GM23248 (cell line): ENCODE measurements at regions not wholly inside any gene's neighbourhood (a gene's known extent, or its start where the extent isn't known, plus 50 kb on each side); places are given as distances from the start of the nearest gene placed in this dataset.

ENCODE experiments used
- DNase-seq: peaks from one replicate; pipeline ENCODE4 v3.0.0-alpha.2; 2015
- H2AFZ ChIP-seq: fragments of 200-600 bp; sonication (generic); 2 replicates; pipeline ENCODE4 v1.6.1; 2016; ENCODE audit warnings: antibody characterized with exemption
- H3F3A ChIP-seq: fragments of 200-600 bp; sonication (generic); 2 replicates; pipeline ENCODE4 v1.6.1; 2016; ENCODE audit warnings: mild to moderate bottlenecking, antibody characterized with exemption, mixed run types; ENCODE audit not compliant: insufficient read depth
- H3K27ac ChIP-seq: fragments of 200-600 bp; sonication (generic); 2 replicates; pipeline ENCODE4 v1.5.1; 2016; ENCODE audit warnings: mild to moderate bottlenecking
- H3K27me3 ChIP-seq: fragments of 200-600 bp; sonication (generic); replicated peaks from 2 replicates; pipeline ENCODE4 v1.6.1; 2016; ENCODE audit warnings: mild to moderate bottlenecking; ENCODE audit not compliant: insufficient read depth
- H3K36me3 ChIP-seq: fragments of 200-600 bp; sonication (generic); 2 replicates; pipeline ENCODE4 v1.6.1; 2016; ENCODE audit warnings: low read depth, mild to moderate bottlenecking
- H3K4me1 ChIP-seq: fragments of 200-600 bp; sonication (generic); 2 replicates; pipeline ENCODE4 v1.6.1; 2016; ENCODE audit warnings: mild to moderate bottlenecking; ENCODE audit not compliant: insufficient read depth
- H3K4me2 ChIP-seq: fragments of 200-600 bp; sonication (generic); one replicate; pipeline ENCODE4 v1.6.1; 2016; ENCODE audit warnings: mild to moderate bottlenecking; ENCODE audit not compliant: unreplicated experiment
- H3K4me3 ChIP-seq: fragments of 200-600 bp; sonication (generic); 2 replicates; pipeline ENCODE4 v1.5.1; 2016; ENCODE audit warnings: mild to moderate bottlenecking
- H3K79me2 ChIP-seq: fragments of 200-600 bp; sonication (generic); 2 replicates; pipeline ENCODE4 v1.6.1; 2016; ENCODE audit warnings: mild to moderate bottlenecking; ENCODE audit not compliant: insufficient read depth
- H3K9ac ChIP-seq: fragments of 200-600 bp; sonication (generic); 2 replicates; pipeline ENCODE4 v1.6.1; 2016; ENCODE audit warnings: mild to moderate bottlenecking
- H3K9me2 ChIP-seq: fragments of 200-600 bp; sonication (generic); 2 replicates; pipeline ENCODE4 v1.6.1; 2016; ENCODE audit warnings: mixed run types, mild to moderate bottlenecking, moderate library complexity; ENCODE audit not compliant: insufficient read depth
- H3K9me3 ChIP-seq: fragments of 200-600 bp; sonication (generic); one replicate; pipeline ENCODE4 v1.6.1; 2017; ENCODE audit warnings: low read depth
- H4K20me1 ChIP-seq: fragments of 200-600 bp; sonication (generic); 2 replicates; pipeline ENCODE4 v1.6.0; 2016; ENCODE audit not compliant: insufficient read depth
- EZH2 ChIP-seq: fragments of 200-600 bp; sonication (generic); IDR thresholded peaks from 2 replicates; pipeline ENCODE4 v1.6.1; 2018; ENCODE audit warnings: antibody characterized with exemption, mild to moderate bottlenecking; ENCODE audit not compliant: insufficient read depth, poor library complexity, severe bottlenecking
- EZH2phosphoT487 ChIP-seq: fragments of 200-600 bp; sonication (generic); IDR thresholded peaks from 2 replicates; pipeline ENCODE4 v1.6.1; 2018; ENCODE audit warnings: antibody characterized with exemption, moderate library complexity, mild to moderate bottlenecking, low read depth; ENCODE audit not compliant: insufficient read depth
- WGBS, 2 experiments: methylation state at CpG; one replicate each; pipeline ENCODE4 v1.1.6; 2015 to 2017; ENCODE audit warnings: low lambda C conversion rate in 2 of 2, low coverage in 1 of 2; ENCODE audit errors: missing lambda C conversion rate in 2 of 2; 5-methylcytosine and 5-hydroxymethylcytosine counted together
- in situ Hi-C: fragments of 300-500 bp; cut with MboI; formaldehyde crosslinking; loops from 2 replicates; pipeline ENCODE4 v1.15.0; 2020

GRCh38 chr3:55406696-55407425, 80.2 kb downstream of the WNT5A start:
- no peak overlapping the region for H3K9ac ChIP-seq
- in situ Hi-C loops, result no loop called here
- H3K9me3 ChIP-seq, result no peaks in the 10 kb centered on the region
- peak overlapping the region; percentile 70 for H3K27ac ChIP-seq
- H3F3A ChIP-seq, result peaks cover 20% of the 10 kb centered on the region
- peak; percentile 72 for DNase-seq
- peaks cover 27% of the 10 kb centered on the region for H3K4me1 ChIP-seq
- H3K27me3 ChIP-seq, result no peaks in the 10 kb centered on the region
- peak overlapping the region; percentile 57 for H2AFZ ChIP-seq
- no peaks in the 10 kb centered on the region for H3K9me2 ChIP-seq
- 32 to 48% methylated on average over 2 of the region's 2 CpGs for WGBS, 2 experiments
- TF ChIP-seq EZH2 (no peak), EZH2phosphoT487 (no peak)
- H3K79me2 ChIP-seq, result no peaks in the 10 kb centered on the region
- no peak overlapping the region for H3K4me3 ChIP-seq
- no peaks in the 10 kb centered on the region for H4K20me1 ChIP-seq
- no peaks in the 10 kb centered on the region for H3K36me3 ChIP-seq
- H3K4me2 ChIP-seq, result no peak overlapping the region

- no peaks in the 10 kb centered on the region for H3K9me2 ChIP-seq
- no peak overlapping the region for H3K4me2 ChIP-seq
- peaks cover 20% of the 10 kb centered on the region for H3F3A ChIP-seq
- H3K4me3 ChIP-seq, result no peak overlapping the region
- H3K9ac ChIP-seq, result no peak overlapping the region
- peaks cover 21% of the 10 kb centered on the region for H3K4me1 ChIP-seq
- no peak overlapping the region for H3K27ac ChIP-seq
- H3K27me3 ChIP-seq, result no peaks in the 10 kb centered on the region
- no peaks in the 10 kb centered on the region for H3K79me2 ChIP-seq
- peak; percentile 34 for DNase-seq
- WGBS, 2 experiments, result 38 to 39% methylated on average over 8 of the region's 8 CpGs
- no peaks in the 10 kb centered on the region for H3K36me3 ChIP-seq
- in situ Hi-C loops, result no loop called here
- H3K9me3 ChIP-seq, result no peaks in the 10 kb centered on the region
- TF ChIP-seq EZH2, result no peak
- TF ChIP-seq EZH2phosphoT487, result no peak
- no peak overlapping the region for H2AFZ ChIP-seq
- H4K20me1 ChIP-seq, result no peaks in the 10 kb centered on the region
Observed at GRCh38 chr3:55405436-55405835, 81.7 kb downstream of the WNT5A start.

DNA sequence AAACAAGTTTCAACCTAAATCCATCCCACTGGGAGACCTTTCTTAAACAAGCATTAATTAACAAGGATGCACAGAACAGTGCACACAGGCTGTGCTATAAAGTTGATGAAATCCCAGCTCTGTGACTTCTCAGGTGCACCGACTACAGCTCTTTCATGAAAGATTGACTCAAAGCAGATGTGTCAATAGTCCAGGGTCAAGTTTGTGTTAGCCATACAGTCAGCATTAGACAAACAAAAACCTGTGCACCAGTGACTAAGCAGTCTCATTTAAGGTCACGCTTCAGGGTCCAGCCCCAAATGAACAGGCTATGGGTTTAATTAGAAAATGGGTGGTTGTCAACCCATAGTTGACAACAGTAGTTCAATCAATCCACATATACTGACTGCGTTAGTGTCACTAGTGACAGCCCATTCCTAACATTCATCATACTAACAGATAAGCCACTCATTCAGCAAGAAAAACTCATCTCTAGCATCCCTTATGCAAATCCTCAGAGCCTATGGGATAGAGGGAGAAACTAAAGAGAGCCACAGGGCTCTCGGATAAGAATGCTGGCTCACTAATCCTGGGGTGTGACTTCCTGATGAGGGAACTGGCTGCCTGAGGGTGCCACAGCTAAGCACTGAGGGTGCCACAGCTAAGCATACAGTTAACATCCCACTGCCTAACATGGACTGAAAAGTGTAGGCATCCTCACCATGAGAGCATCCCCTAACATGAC, 84.1 kb downstream of the WNT5A start:
- no peaks in the 10 kb centered on the region for H3K9me2 ChIP-seq
- WGBS, 2 experiments, result 66 to 73% methylated on average over 4 of the region's 4 CpGs
- H3K9me3 ChIP-seq, result no peaks in the 10 kb centered on the region
- H3K36me3 ChIP-seq, result no peaks in the 10 kb centered on the region
- H2AFZ ChIP-seq, result no peak overlapping the region
- in situ Hi-C loops, result no loop called here
- peaks cover 16% of the 10 kb centered on the region for H3K4me1 ChIP-seq
- H3F3A ChIP-seq, result peaks cover 20% of the 10 kb centered on the region
- H3K79me2 ChIP-seq, result no peaks in the 10 kb centered on the region
- H3K27me3 ChIP-seq, result no peaks in the 10 kb centered on the region
- no peak overlapping the region for H3K9ac ChIP-seq
- H3K4me2 ChIP-seq, result no peak overlapping the region
- H3K27ac ChIP-seq, result no peak overlapping the region
- no peaks in the 10 kb centered on the region for H4K20me1 ChIP-seq
- TF ChIP-seq EZH2phosphoT487 (no peak), EZH2 (no peak)
- peak; percentile 38 for DNase-seq
- no peak overlapping the region for H3K4me3 ChIP-seq

DNA sequence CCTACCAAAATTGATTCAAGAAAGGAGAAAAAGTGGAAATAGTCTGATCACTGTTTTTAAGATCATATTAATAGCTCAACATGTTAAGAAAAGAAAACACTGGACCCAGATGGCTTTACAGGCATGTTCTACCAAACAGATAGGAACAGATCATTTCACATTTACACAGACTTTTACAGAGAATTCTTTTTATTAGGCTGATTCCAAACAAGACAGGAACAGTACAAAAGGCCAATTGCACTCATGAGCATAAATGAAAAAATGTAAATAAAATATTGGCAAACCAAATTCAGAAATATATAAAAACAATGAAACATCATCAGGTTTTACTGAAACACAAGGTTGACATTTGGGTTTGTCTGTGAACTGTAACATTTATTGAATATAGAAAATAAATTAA, 106.5 kb downstream of the WNT5A start:
- no peaks in the 10 kb centered on the region for H4K20me1 ChIP-seq
- no peaks in the 10 kb centered on the region for H3K27me3 ChIP-seq
- no peak overlapping the region for H3K9ac ChIP-seq
- H3K9me2 ChIP-seq, result no peaks in the 10 kb centered on the region
- H3K27ac ChIP-seq, result no peak overlapping the region
- in situ Hi-C loops, result no loop called here
- no peak overlapping the region for H3K4me2 ChIP-seq
- TF ChIP-seq EZH2 (no peak), EZH2phosphoT487 (no peak)
- H3F3A ChIP-seq, result no peaks in the 10 kb centered on the region
- no peaks in the 10 kb centered on the region for H3K36me3 ChIP-seq
- H3K9me3 ChIP-seq, result no peaks in the 10 kb centered on the region
- no peak for DNase-seq
- H3K79me2 ChIP-seq, result no peaks in the 10 kb centered on the region
- no peak overlapping the region for H3K4me3 ChIP-seq
- no peak overlapping the region for H2AFZ ChIP-seq
- no peaks in the 10 kb centered on the region; the same call in 1 of the 2 replicates for H3K4me1 ChIP-seq
